ENCODE measurements at regions not wholly inside any gene's neighbourhood (a gene's known extent, or its start where the extent isn't known, plus 50 kb on each side); places are given as distances from the start of the nearest gene placed in this dataset.

- TF ChIP-seq CTCF (IDR thresholded peaks at IDR 0.05; ENCODE audit: low read depth, low read length), result no peak
- DNase-seq, result no peak
- peaks cover 20% of the 10 kb centered on the region for H3K4me1 ChIP-seq
These were observed 347.2 kb downstream of the SOX9 start for GRCh38 chr17:72467841-72468653.

GRCh38 chr17:72468841-72469240 is 348.0 kb downstream of the SOX9 start:
- Histone ChIP-seq H3K9me3 (no peaks in the 10 kb centered on the region), H3K36me3 (no peaks in the 10 kb centered on the region), H3K4me1 (peaks cover 20% of the 10 kb centered on the region), H3K27me3 (no peaks in the 10 kb centered on the region), H3K4me3 (ENCODE audit: low read depth, low read length) (no peak overlapping the region)
- TF ChIP-seq CTCF (IDR thresholded peaks at IDR 0.05; ENCODE audit: low read depth, low read length), result no peak
- no peak for DNase-seq

More at GRCh38 chr17:72467841-72468653, 347.2 kb downstream of the SOX9 start:
- no peak overlapping the region for H3K4me3 ChIP-seq (ENCODE audit: low read depth, low read length)
- no peaks in the 10 kb centered on the region for H3K27me3 ChIP-seq
- H3K36me3 ChIP-seq, result no peaks in the 10 kb centered on the region
- no peaks in the 10 kb centered on the region for H3K9me3 ChIP-seq

GRCh38 chr17:72470121-72470705 is 349.4 kb downstream of the SOX9 start:
- no peak for TF ChIP-seq CTCF (IDR thresholded peaks at IDR 0.05; ENCODE audit: low read depth, low read length)
- Histone ChIP-seq H3K4me3 (ENCODE audit: low read depth, low read length) (no peak overlapping the region), H3K36me3 (no peaks in the 10 kb centered on the region), H3K27me3 (no peaks in the 10 kb centered on the region), H3K9me3 (no peaks in the 10 kb centered on the region), H3K4me1 (peaks cover 21% of the 10 kb centered on the region)
- DNase-seq, result no peak

GRCh38 chr17:72470734-72471133 is 349.9 kb downstream of the SOX9 start:
- TF ChIP-seq CTCF (IDR thresholded peaks at IDR 0.05; ENCODE audit: low read depth, low read length), result no peak
- H3K9me3 ChIP-seq, result no peaks in the 10 kb centered on the region
- DNase-seq, result no peak
- H3K4me1 ChIP-seq, result peaks cover 19% of the 10 kb centered on the region
- H3K4me3 ChIP-seq (ENCODE audit: low read depth, low read length), result no peak overlapping the region
- no peaks in the 10 kb centered on the region for H3K36me3 ChIP-seq
- H3K27me3 ChIP-seq, result no peaks in the 10 kb centered on the region

- DNase-seq, result no peak
- H3K36me3 ChIP-seq, result no peaks in the 10 kb centered on the region
- no peak overlapping the region for H3K4me3 ChIP-seq (ENCODE audit: low read depth, low read length)
- no peaks in the 10 kb centered on the region for H3K9me3 ChIP-seq
- TF ChIP-seq CTCF (IDR thresholded peaks at IDR 0.05; ENCODE audit: low read depth, low read length), result no peak
- peaks cover 17% of the 10 kb centered on the region for H3K4me1 ChIP-seq
- no peaks in the 10 kb centered on the region for H3K27me3 ChIP-seq
These were observed 350.5 kb downstream of the SOX9 start for GRCh38 chr17:72471296-72471695.

- H3K4me3 ChIP-seq (ENCODE audit: low read depth, low read length), result no peak overlapping the region
- no peak for TF ChIP-seq CTCF (IDR thresholded peaks at IDR 0.05; ENCODE audit: low read depth, low read length)
- DNase-seq, result no peak
- H3K27me3 ChIP-seq, result no peaks in the 10 kb centered on the region
- no peaks in the 10 kb centered on the region for H3K36me3 ChIP-seq
- peaks cover 22% of the 10 kb centered on the region for H3K4me1 ChIP-seq
- no peaks in the 10 kb centered on the region for H3K9me3 ChIP-seq
These were observed 351.3 kb downstream of the SOX9 start for GRCh38 chr17:72472106-72472505.

Data from BE2C (cell line).